Calu3 (cell line): ENCODE measurements at regions not wholly inside any gene's neighbourhood (a gene's known extent, or its start where the extent isn't known, plus 50 kb on each side); places are given as distances from the start of the nearest gene placed in this dataset.

Source experiments
- BruUV-seq: library from RNA; stranded (reverse); fragments of 400-500 nt; replicated peaks from 2 replicates; lab custom pipeline; 2021; lab: Mats Ljungman, UMichigan
- CTCF ChIA-PET: fragments of 300-600 bp; sonication (Branson Sonifier 250); formaldehyde crosslinking; loops from one replicate; lab custom pipeline; 2022; ENCODE audit warnings: antibody characterized with exemption; lab: Charles Lee
- DNase-seq: peaks from one replicate; pipeline ENCODE4 v3.0.0; 2022
- H3K27ac Mint-ChIP-seq: one replicate; pipeline ENCODE4 v1.8.0; 2022; ENCODE audit warnings: mixed read lengths; ENCODE audit not compliant: unreplicated experiment
- H3K27me3 Mint-ChIP-seq: one replicate; pipeline ENCODE4 v1.8.0; 2022; ENCODE audit warnings: mixed read lengths; ENCODE audit not compliant: unreplicated experiment
- H3K36me3 Mint-ChIP-seq: one replicate; pipeline ENCODE4 v1.8.0; 2022; ENCODE audit warnings: mild to moderate bottlenecking, moderate library complexity, mixed read lengths; ENCODE audit not compliant: insufficient read depth, unreplicated experiment
- H3K4me1 Mint-ChIP-seq: one replicate; pipeline ENCODE4 v1.8.0; 2022; ENCODE audit warnings: mild to moderate bottlenecking, low read depth, mixed read lengths; ENCODE audit not compliant: unreplicated experiment
- H3K4me3 Mint-ChIP-seq: one replicate; pipeline ENCODE4 v1.8.0; 2022; ENCODE audit warnings: mild to moderate bottlenecking, low read depth, moderate library complexity, mixed read lengths; ENCODE audit not compliant: unreplicated experiment
- H3K9me3 Mint-ChIP-seq: one replicate; pipeline ENCODE4 v1.8.0; 2022; ENCODE audit warnings: low read depth, mixed read lengths; ENCODE audit not compliant: unreplicated experiment
- CTCF ChIP-seq: fragments of 200-600 bp; IDR thresholded peaks from one replicate; pipeline ENCODE4 v1.8.0; 2022; ENCODE audit warnings: antibody characterized with exemption; ENCODE audit not compliant: unreplicated experiment
- intact Hi-C: fragments of 100-400 bp; cut with micrococcal nuclease; formaldehyde crosslinking; loops from one replicate; pipeline ENCODE4 v1.10.0; 2022; ENCODE audit not compliant: unreplicated experiment

GRCh38 chr2:82109418-82109817, 1804.9 kb upstream of the LRRTM1 start:
- no peak for TF ChIP-seq CTCF

GRCh38 chr2:82098617-82099016, 1794.1 kb upstream of the LRRTM1 start:
- no peaks in the 10 kb centered on the region for H3K27me3 Mint-ChIP-seq
- H3K4me1 Mint-ChIP-seq = no peaks in the 10 kb centered on the region
- no peaks in the 10 kb centered on the region for H3K9me3 Mint-ChIP-seq
- no peak for DNase-seq
- no peak overlapping the region for H3K4me3 Mint-ChIP-seq
- no peaks in the 10 kb centered on the region for H3K36me3 Mint-ChIP-seq
- TF ChIP-seq CTCF = no peak
- CTCF ChIA-PET = no interaction called here
- intact Hi-C loops = no loop called here
- BruUV-seq = no TSS peak
- no peak overlapping the region for H3K27ac Mint-ChIP-seq

More at GRCh38 chr2:82109418-82109817, 1804.9 kb upstream of the LRRTM1 start:
- no peaks in the 10 kb centered on the region for H3K4me1 Mint-ChIP-seq
- H3K36me3 Mint-ChIP-seq = no peaks in the 10 kb centered on the region
- peaks cover 5% of the 10 kb centered on the region for H3K9me3 Mint-ChIP-seq
- CTCF ChIA-PET = no interaction called here
- no TSS peak for BruUV-seq
- no peak overlapping the region for H3K27ac Mint-ChIP-seq
- no peaks in the 10 kb centered on the region for H3K27me3 Mint-ChIP-seq
- DNase-seq = no peak
- no peak overlapping the region for H3K4me3 Mint-ChIP-seq
- intact Hi-C loops = no loop called here

GRCh38 chr2:82089518-82089917, 1785.0 kb upstream of the LRRTM1 start:
- H3K36me3 Mint-ChIP-seq = no peaks in the 10 kb centered on the region
- no TSS peak for BruUV-seq
- no peaks in the 10 kb centered on the region for H3K4me1 Mint-ChIP-seq
- TF ChIP-seq CTCF = no peak
- intact Hi-C loops = no loop called here
- DNase-seq = no peak
- no peak overlapping the region for H3K27ac Mint-ChIP-seq
- H3K4me3 Mint-ChIP-seq = no peak overlapping the region
- CTCF ChIA-PET = no interaction called here
- peaks cover 7% of the 10 kb centered on the region for H3K9me3 Mint-ChIP-seq
- no peaks in the 10 kb centered on the region for H3K27me3 Mint-ChIP-seq

GRCh38 chr2:82084679-82085392, 1780.3 kb upstream of the LRRTM1 start:
- CTCF ChIA-PET = no interaction called here
- Mint-ChIP-seq H3K27ac (no peak overlapping the region), H3K9me3 (peaks cover 9% of the 10 kb centered on the region), H3K27me3 (no peaks in the 10 kb centered on the region), H3K4me3 (no peak overlapping the region), H3K36me3 (no peaks in the 10 kb centered on the region), H3K4me1 (no peaks in the 10 kb centered on the region)
- intact Hi-C loops = no loop called here
- BruUV-seq = no TSS peak
- no peak for DNase-seq
- no peak for TF ChIP-seq CTCF
